ENCODE measurements at regions not wholly inside any gene's neighbourhood (a gene's known extent, or its start where the extent isn't known, plus 50 kb on each side); places are given as distances from the start of the nearest gene placed in this dataset.

- Histone ChIP-seq H3K4me2 (ENCODE audit: control insufficient read depth, extremely low read depth, insufficient read depth, low read depth, low read length) (no peak overlapping the region), H3K36me3 (ENCODE audit: control insufficient read depth in 2 of 2, extremely low read depth in 1 of 2, insufficient read depth in 2 of 2, low read length in 2 of 2) (no peaks in the 10 kb centered on the region), H3K4me1 (ENCODE audit: control insufficient read depth, extremely low read depth, insufficient read depth, low read length) (no peaks in the 10 kb centered on the region), H4K20me1 (ENCODE audit: control insufficient read depth, extremely low read depth, insufficient read depth, low read length) (no peaks in the 10 kb centered on the region), H2AFZ (ENCODE audit: control insufficient read depth, low read length) (no peak overlapping the region), H3K9me3 (ENCODE audit: control insufficient read depth, low read depth, low read length) (no peaks in the 10 kb centered on the region), H3K27ac (ENCODE audit: control insufficient read depth, insufficient read depth, low read length) (no peak overlapping the region), H3K9ac (ENCODE audit: control insufficient read depth, extremely low read depth, insufficient read depth, low read length) (no peak overlapping the region), H3K9me1 (ENCODE audit: control insufficient read depth, extremely low read depth, insufficient read depth, low read length) (no peaks in the 10 kb centered on the region), H3K27me3 (ENCODE audit: control insufficient read depth, extremely low read depth, insufficient read depth, low read length) (no peaks in the 10 kb centered on the region), H3K79me2 (ENCODE audit: control insufficient read depth, insufficient read depth, low read length) (no peaks in the 10 kb centered on the region), H3K4me3 (ENCODE audit: control insufficient read depth in 2 of 3, extremely low read depth in 1 of 3, insufficient read depth in 2 of 3, low read depth in 1 of 3, low read length in 3 of 3) (no peak overlapping the region)
- FAIRE-seq: no peak
- DNase-seq (ENCODE audit: low read depth, low spot score): no peak
- dilution Hi-C loops (cut with MboI; ENCODE audit: extremely low pct_ligation_motif_present, low sequenced_read_pairs): no loop called here
- TF ChIP-seq EZH2 (IDR thresholded peaks at IDR 0.05; ENCODE audit: low read length) (no peak), CTCF (optimal IDR thresholded peaks at IDR 0.05 in 1 of 3, IDR thresholded peaks at IDR 0.05 in 1 of 3, conservative IDR thresholded peaks at IDR 0.05 in 1 of 3; ENCODE audit: extremely low read depth in 1 of 3, insufficient read depth in 2 of 3, low read length in 3 of 3) (no peak)
These were observed 228.2 kb upstream of the PAPPA start for GRCh38 chr9:115925424-115925823.

- Histone ChIP-seq H2AFZ (ENCODE audit: control insufficient read depth, low read length) (no peak overlapping the region), H3K9me1 (ENCODE audit: control insufficient read depth, extremely low read depth, insufficient read depth, low read length) (no peaks in the 10 kb centered on the region), H3K4me3 (ENCODE audit: control insufficient read depth in 2 of 3, extremely low read depth in 1 of 3, insufficient read depth in 2 of 3, low read depth in 1 of 3, low read length in 3 of 3) (no peak overlapping the region), H3K4me1 (ENCODE audit: control insufficient read depth, extremely low read depth, insufficient read depth, low read length) (no peaks in the 10 kb centered on the region), H3K9me3 (ENCODE audit: control insufficient read depth, low read depth, low read length) (no peaks in the 10 kb centered on the region), H3K27ac (ENCODE audit: control insufficient read depth, insufficient read depth, low read length) (no peak overlapping the region), H3K36me3 (ENCODE audit: control insufficient read depth in 2 of 2, extremely low read depth in 1 of 2, insufficient read depth in 2 of 2, low read length in 2 of 2) (no peaks in the 10 kb centered on the region), H3K27me3 (ENCODE audit: control insufficient read depth, extremely low read depth, insufficient read depth, low read length) (no peaks in the 10 kb centered on the region), H3K79me2 (ENCODE audit: control insufficient read depth, insufficient read depth, low read length) (no peaks in the 10 kb centered on the region), H3K4me2 (ENCODE audit: control insufficient read depth, extremely low read depth, insufficient read depth, low read depth, low read length) (no peak overlapping the region), H3K9ac (ENCODE audit: control insufficient read depth, extremely low read depth, insufficient read depth, low read length) (no peak overlapping the region), H4K20me1 (ENCODE audit: control insufficient read depth, extremely low read depth, insufficient read depth, low read length) (no peaks in the 10 kb centered on the region)
- TF ChIP-seq CTCF (optimal IDR thresholded peaks at IDR 0.05 in 1 of 3, IDR thresholded peaks at IDR 0.05 in 1 of 3, conservative IDR thresholded peaks at IDR 0.05 in 1 of 3; ENCODE audit: extremely low read depth in 1 of 3, insufficient read depth in 2 of 3, low read length in 3 of 3): no peak
- TF ChIP-seq EZH2 (IDR thresholded peaks at IDR 0.05; ENCODE audit: low read length): no peak
- dilution Hi-C loops (cut with MboI; ENCODE audit: extremely low pct_ligation_motif_present, low sequenced_read_pairs): no loop called here
- FAIRE-seq (no peak), DNase-seq (ENCODE audit: low read depth, low spot score) (no peak)
These were observed 223.1 kb upstream of the PAPPA start for GRCh38 chr9:115930472-115930871.
